Stomach (tissue), 8 donors: ENCODE measurements at regions not wholly inside any gene's neighbourhood (a gene's known extent, or its start where the extent isn't known, plus 50 kb on each side); places are given as distances from the start of the nearest gene placed in this dataset.

Experiments used
- DNase-seq, 2 donors: peaks; one replicate each; pipeline versions ENCODE4 v3.0.0 to v3.0.0-alpha.2; 2013 to 2019
- H3K27ac ChIP-seq, 5 donors: fragments of 200-600 bp in 4 of 5; sonication (generic) in 4 of 5; one replicate each; pipeline ENCODE4 v1.5.1; 2013 to 2019; ENCODE audit warnings: mild to moderate bottlenecking in 1 of 5, moderate library complexity in 1 of 5
- H3K27me3 ChIP-seq, 3 donors: fragments of 200-600 bp; sonication (generic); one replicate each; pipeline ENCODE4 v1.5.1; 2017 to 2019; ENCODE audit warnings: mixed run types in 1 of 3
- H3K36me3 ChIP-seq, 4 donors: fragments of 200-600 bp; sonication (generic); 1 replicate in 3 of 4; 2 replicates in 1 of 4; pipeline ENCODE4 v1.5.1; 2016 to 2019
- H3K4me1 ChIP-seq, 4 donors: fragments of 200-600 bp; sonication (generic); one replicate each; pipeline ENCODE4 v1.5.1; 2016 to 2019
- H3K4me3 ChIP-seq, 4 donors: fragments of 200-600 bp; sonication (generic) in 3 of 4; one replicate each; pipeline ENCODE4 v1.5.1; 2016 to 2019; ENCODE audit warnings: mild to moderate bottlenecking in 1 of 4
- H3K9me3 ChIP-seq, 4 donors: fragments of 200-600 bp; sonication (generic); one replicate each; pipeline ENCODE4 v1.5.1; 2016 to 2019
- CTCF ChIP-seq, 7 experiments: fragments of 450-650 bp in 4 of 7; fragments of 200-600 bp in 3 of 7; sonication (generic) in 3 of 7; IDR thresholded peaks; one replicate each; pipeline ENCODE4 v1.5.1; 2016 to 2019; ENCODE audit warnings: antibody characterized with exemption in 7 of 7, control low read depth in 2 of 7, mild to moderate bottlenecking in 1 of 7
- EP300 ChIP-seq: sonication (generic); formaldehyde crosslinking; IDR thresholded peaks from one replicate; pipeline ENCODE4 v1.6.1; 2017; ENCODE audit warnings: antibody characterized with exemption
- POLR2A ChIP-seq, 4 donors: fragments of 450-650 bp; IDR thresholded peaks; one replicate each; pipeline ENCODE4 v1.6.1; 2016; ENCODE audit warnings: antibody characterized with exemption in 4 of 4, control low read depth in 2 of 4, mild to moderate bottlenecking in 1 of 4, moderate library complexity in 1 of 4
- POLR2AphosphoS5 ChIP-seq, 3 donors: sonication (generic); formaldehyde crosslinking; IDR thresholded peaks; one replicate each; pipeline ENCODE4 v1.6.1; 2016; ENCODE audit warnings: antibody characterized with exemption in 3 of 3
- WGBS, 5 donors: extraction: QIAGEN DNeasy Blood & Tissue Kit in 3 of 5; methylation state at CpG; one replicate each; pipeline versions ENCODE4 v1.1.5 to v1.1.7; 2013 to 2018; 5-methylcytosine and 5-hydroxymethylcytosine counted together
- intact Hi-C: fragments of 100-400 bp; cut with DNase I; formaldehyde crosslinking; loops from one replicate; pipeline ENCODE4 v1.15.1; 2023; ENCODE audit warnings: low total_unique reads
- donor health status: healthy with polysubstance abuse.
- donor health status: Bipolar disorder and iron deficiency.
- donor health status: healthy.

GRCh38 chr5:88553136-88553875 is 284.7 kb upstream of the TMEM161B start:
- no peaks in the 10 kb centered on the region for H3K4me1 ChIP-seq
- H3K4me3 ChIP-seq: no peak overlapping the region
- TF ChIP-seq POLR2AphosphoS5 (IDR thresholded peaks at IDR 0.05) (no peak), POLR2A (IDR thresholded peaks at IDR 0.05) (no peak), EP300 (no peak), CTCF (IDR thresholded peaks at IDR 0.05) (no peak)
- 77 to 93% (median 89%) methylated on average over 5 of the region's 5 CpGs for whole genome bisulfite sequencing, 5 donors
- no peak overlapping the region for H3K27ac ChIP-seq
- H3K27me3 ChIP-seq: no peaks in the 10 kb centered on the region
- intact Hi-C loops: no loop called here
- no peak for DNase-seq
- no peaks in the 10 kb centered on the region for H3K9me3 ChIP-seq
- H3K36me3 ChIP-seq: no peaks in the 10 kb centered on the region

- no peak for DNase-seq
- Histone ChIP-seq H3K9me3 (no peaks in the 10 kb centered on the region), H3K27ac (no peak overlapping the region), H3K27me3 (no peaks in the 10 kb centered on the region), H3K4me3 (no peak overlapping the region), H3K4me1 (no peaks in the 10 kb centered on the region), H3K36me3 (no peaks in the 10 kb centered on the region)
- intact Hi-C loops: no loop called here
- TF ChIP-seq POLR2A (IDR thresholded peaks at IDR 0.05) (no peak), POLR2AphosphoS5 (IDR thresholded peaks at IDR 0.05) (no peak), EP300 (no peak), CTCF (IDR thresholded peaks at IDR 0.05) (no peak)
- WGBS, 5 donors: 77 to 83% (median 77%) methylated on average over 4 of the region's 4 CpGs
Measured at GRCh38 chr5:88552426-88552825, 283.8 kb upstream of the TMEM161B start.

- 21 to 46% (median 27%) methylated on average over 10 of the region's 10 CpGs for WGBS, 5 donors
- peak in 1 of 2 donors; percentile 8 for DNase-seq
- no peak for TF ChIP-seq EP300
Measured at GRCh38 chr5:88551724-88552345, 283.2 kb upstream of the TMEM161B start.

GRCh38 chr5:88550736-88551135 is 282.1 kb upstream of the TMEM161B start:
- no peak for DNase-seq
- H3K4me3 ChIP-seq: no peak overlapping the region
- H3K4me1 ChIP-seq: no peaks in the 10 kb centered on the region
- H3K27ac ChIP-seq: no peak overlapping the region
- no peaks in the 10 kb centered on the region for H3K27me3 ChIP-seq
- TF ChIP-seq EP300 (no peak), CTCF (IDR thresholded peaks at IDR 0.05) (no peak), POLR2A (IDR thresholded peaks at IDR 0.05) (no peak), POLR2AphosphoS5 (IDR thresholded peaks at IDR 0.05) (no peak)
- intact Hi-C loops: no loop called here
- H3K9me3 ChIP-seq: no peaks in the 10 kb centered on the region
- H3K36me3 ChIP-seq: no peaks in the 10 kb centered on the region

More at GRCh38 chr5:88551724-88552345, 283.2 kb upstream of the TMEM161B start:
- Histone ChIP-seq H3K4me1 (no peaks in the 10 kb centered on the region), H3K27ac (no peak overlapping the region), H3K4me3 (no peak overlapping the region), H3K36me3 (no peaks in the 10 kb centered on the region), H3K9me3 (no peaks in the 10 kb centered on the region), H3K27me3 (no peaks in the 10 kb centered on the region)
- intact Hi-C loops: no loop called here
